Astrocyte (in vitro differentiated cells and primary cell): ENCODE measurements at regions not wholly inside any gene's neighbourhood (a gene's known extent, or its start where the extent isn't known, plus 50 kb on each side); places are given as distances from the start of the nearest gene placed in this dataset.

ENCODE experiments used
- DNase-seq: peaks from one replicate; pipeline ENCODE4 v3.0.0-alpha.2; 2010; ENCODE audit warnings: low read depth
- FAIRE-seq: peaks from 2 replicates; lab custom pipeline; 2011; peaks lifted over from hg19 to GRCh38; lab: Jason Lieb, UNC
- H2AFZ ChIP-seq: 2 replicates; pipeline ENCODE4 v1.6.0; 2012; ENCODE audit warnings: low read depth, low read length, inconsistent platforms
- H3K27ac ChIP-seq: 2 replicates; pipeline ENCODE4 v1.5.1; 2011; ENCODE audit warnings: low read depth, low read length, inconsistent platforms
- H3K27me3 ChIP-seq: 2 replicates; pipeline ENCODE4 v1.6.0; 2011; ENCODE audit warnings: low read length, inconsistent platforms; ENCODE audit not compliant: insufficient read depth
- H3K36me3 ChIP-seq: 2 replicates; pipeline ENCODE4 v1.5.1; 2011; ENCODE audit warnings: low read length, inconsistent platforms; ENCODE audit not compliant: insufficient read depth
- H3K4me1 ChIP-seq: 2 replicates; pipeline ENCODE4 v1.5.1; 2011; ENCODE audit warnings: low read length, inconsistent platforms; ENCODE audit not compliant: insufficient read depth
- H3K4me2 ChIP-seq: 2 replicates; pipeline ENCODE4 v1.6.0; 2012; ENCODE audit warnings: low read length, inconsistent platforms
- H3K4me3 ChIP-seq: 2 replicates; pipeline ENCODE4 v1.5.1; 2011; ENCODE audit warnings: low read depth, mild to moderate bottlenecking, low read length, inconsistent platforms; ENCODE audit not compliant: insufficient read depth
- H3K79me2 ChIP-seq: 2 replicates; pipeline ENCODE4 v1.6.0; 2012; ENCODE audit warnings: mild to moderate bottlenecking, low read length, inconsistent platforms; ENCODE audit not compliant: insufficient read depth
- H3K9ac ChIP-seq: 2 replicates; pipeline ENCODE4 v1.6.0; 2012; ENCODE audit warnings: mild to moderate bottlenecking, low read length, inconsistent platforms
- H3K9me3 ChIP-seq: 2 replicates; pipeline ENCODE4 v1.5.1; 2012; ENCODE audit warnings: low read depth, mild to moderate bottlenecking, low read length, inconsistent platforms; ENCODE audit not compliant: insufficient read depth
- H4K20me1 ChIP-seq: 2 replicates; pipeline ENCODE4 v1.6.0; 2012; ENCODE audit warnings: low read length, inconsistent platforms; ENCODE audit not compliant: insufficient read depth
- H3K27ac Mint-ChIP-seq: one replicate; pipeline ENCODE4 v1.8.0; 2021; ENCODE audit warnings: mild to moderate bottlenecking, mixed read lengths; ENCODE audit not compliant: unreplicated experiment
- H3K27me3 Mint-ChIP-seq: one replicate; pipeline ENCODE4 v1.8.0; 2021; ENCODE audit warnings: low read depth, mixed read lengths; ENCODE audit not compliant: unreplicated experiment
- H3K36me3 Mint-ChIP-seq: one replicate; pipeline ENCODE4 v1.8.0; 2021; ENCODE audit warnings: low read depth, mixed read lengths; ENCODE audit not compliant: unreplicated experiment
- H3K4me1 Mint-ChIP-seq: one replicate; pipeline ENCODE4 v1.8.0; 2021; ENCODE audit warnings: low read depth, mixed read lengths; ENCODE audit not compliant: unreplicated experiment
- H3K4me3 Mint-ChIP-seq: one replicate; pipeline ENCODE4 v1.8.0; 2021; ENCODE audit warnings: mild to moderate bottlenecking, moderate library complexity, mixed read lengths; ENCODE audit not compliant: unreplicated experiment
- H3K9me3 Mint-ChIP-seq: one replicate; pipeline ENCODE4 v1.8.0; 2021; ENCODE audit warnings: mild to moderate bottlenecking, mixed read lengths; ENCODE audit not compliant: unreplicated experiment
- CTCF ChIP-seq: IDR thresholded peaks from 2 replicates; pipeline ENCODE4 v1.5.1; 2011; ENCODE audit warnings: low read depth, mild to moderate bottlenecking, inconsistent platforms, low read length, moderate library complexity; ENCODE audit not compliant: insufficient read depth
- EZH2 ChIP-seq: IDR thresholded peaks from 2 replicates; pipeline ENCODE4 v1.6.1; 2012; ENCODE audit warnings: mild to moderate bottlenecking, low read length, inconsistent platforms; ENCODE audit not compliant: insufficient read depth

DNA sequence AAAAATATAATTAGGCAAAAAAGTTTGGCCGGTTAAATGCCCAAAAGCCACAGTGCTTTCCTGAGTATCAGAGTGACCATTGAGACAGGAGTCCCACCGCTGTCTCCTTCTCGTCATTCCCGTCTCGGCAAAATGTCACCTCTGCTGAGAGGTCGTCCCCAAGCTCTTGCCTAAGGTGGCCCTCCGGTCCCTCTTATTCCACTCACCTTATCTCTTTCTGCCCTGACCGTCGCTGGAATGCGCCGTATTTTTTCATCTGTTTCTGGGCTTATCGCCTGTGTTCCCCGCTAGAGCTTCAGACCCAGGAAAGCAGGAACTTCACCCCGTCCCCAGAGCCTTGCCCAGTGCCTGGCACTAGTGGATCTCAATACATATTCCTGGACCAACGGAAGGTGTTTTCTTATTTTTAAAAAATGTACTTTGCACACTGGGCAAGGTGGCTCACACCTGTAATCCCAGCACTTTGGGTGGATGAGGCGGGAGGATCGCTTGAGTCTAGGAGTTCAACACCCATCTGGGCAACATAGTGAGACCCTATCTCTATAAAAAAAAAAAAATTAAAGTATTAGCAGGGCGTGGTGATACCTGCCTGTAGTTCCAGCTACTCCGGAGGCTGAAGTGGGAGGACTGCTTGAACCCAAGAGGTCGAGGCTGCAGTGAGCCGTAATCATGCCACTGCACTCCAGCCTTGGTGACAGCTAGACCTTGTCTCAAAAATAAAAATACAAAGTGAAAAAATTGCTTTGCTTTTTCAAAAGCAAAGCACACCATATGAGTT lies 122.8 kb upstream of the PTPN1 start:
- Mint-ChIP-seq H3K27ac (no peak overlapping the region), H3K27me3 (peaks cover 42% of the 10 kb centered on the region), H3K36me3 (no peaks in the 10 kb centered on the region), H3K4me1 (no peaks in the 10 kb centered on the region), H3K4me3 (no peak overlapping the region), H3K9me3 (no peaks in the 10 kb centered on the region)
- Histone ChIP-seq H3K4me2 (peak overlapping the region; percentile 65), H3K9me3 (no peaks in the 10 kb centered on the region), H3K9ac (no peak overlapping the region), H2AFZ (peak overlapping the region; percentile 41), H3K27ac (no peak overlapping the region), H4K20me1 (no peaks in the 10 kb centered on the region), H3K79me2 (no peaks in the 10 kb centered on the region), H3K4me3 (no peak overlapping the region), H3K36me3 (no peaks in the 10 kb centered on the region), H3K4me1 (peaks cover 9% of the 10 kb centered on the region), H3K27me3 (no peaks in the 10 kb centered on the region)
- FAIRE-seq (no peak), DNase-seq (no peak)
- TF ChIP-seq EZH2 (no peak), CTCF (no peak)

DNA sequence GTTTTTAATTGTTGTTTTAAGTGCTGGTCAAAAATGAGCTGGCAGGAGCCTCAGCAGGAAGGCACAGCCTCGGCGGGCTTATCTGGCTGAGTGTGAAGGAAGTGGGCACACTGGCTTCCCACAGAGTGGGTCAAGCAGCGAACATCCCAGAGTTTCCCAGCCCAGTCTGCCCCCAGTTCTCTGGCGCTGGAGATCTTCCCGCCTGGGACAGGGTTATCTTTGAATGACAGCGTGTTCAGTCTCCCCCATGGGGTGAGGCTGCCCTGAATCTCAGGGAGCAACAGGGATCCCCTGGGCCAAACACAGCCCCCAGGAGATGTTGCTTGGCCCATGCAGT lies 122.2 kb upstream of the PTPN1 start:
- peak; percentile 24 for DNase-seq
- FAIRE-seq, result no peak
- Histone ChIP-seq H4K20me1 (no peaks in the 10 kb centered on the region), H3K27me3 (no peaks in the 10 kb centered on the region), H3K4me2 (peak overlapping the region; percentile 65), H3K36me3 (no peaks in the 10 kb centered on the region), H3K9ac (no peak overlapping the region), H3K79me2 (no peaks in the 10 kb centered on the region), H3K27ac (no peak overlapping the region), H3K4me1 (peaks cover 9% of the 10 kb centered on the region), H3K4me3 (no peak overlapping the region), H3K9me3 (no peaks in the 10 kb centered on the region), H2AFZ (peak overlapping the region; percentile 41)
- no peaks in the 10 kb centered on the region for H3K4me1 Mint-ChIP-seq
- no peak overlapping the region for H3K27ac Mint-ChIP-seq
- no peaks in the 10 kb centered on the region for H3K36me3 Mint-ChIP-seq
- TF ChIP-seq EZH2 (no peak), CTCF (no peak)
- no peak overlapping the region for H3K4me3 Mint-ChIP-seq
- H3K27me3 Mint-ChIP-seq, result peaks cover 41% of the 10 kb centered on the region
- no peaks in the 10 kb centered on the region for H3K9me3 Mint-ChIP-seq

- Histone ChIP-seq H2AFZ (no peak overlapping the region), H3K36me3 (no peaks in the 10 kb centered on the region), H4K20me1 (no peaks in the 10 kb centered on the region), H3K9ac (no peak overlapping the region), H3K4me2 (no peak overlapping the region), H3K79me2 (no peaks in the 10 kb centered on the region), H3K4me1 (peaks cover 9% of the 10 kb centered on the region), H3K27me3 (no peaks in the 10 kb centered on the region), H3K27ac (no peak overlapping the region), H3K4me3 (no peak overlapping the region), H3K9me3 (no peaks in the 10 kb centered on the region)
- Mint-ChIP-seq H3K27me3 (peaks cover 33% of the 10 kb centered on the region), H3K4me1 (no peaks in the 10 kb centered on the region), H3K9me3 (no peaks in the 10 kb centered on the region), H3K4me3 (no peak overlapping the region), H3K27ac (no peak overlapping the region), H3K36me3 (no peaks in the 10 kb centered on the region)
- DNase-seq (no peak), FAIRE-seq (no peak)
- no peak for TF ChIP-seq CTCF
- no peak for TF ChIP-seq EZH2
Observed at GRCh38 chr20:50388733-50389437, 121.3 kb upstream of the PTPN1 start.
